GM20000 (cell line): ENCODE measurements at regions not wholly inside any gene's neighbourhood (a gene's known extent, or its start where the extent isn't known, plus 50 kb on each side); places are given as distances from the start of the nearest gene placed in this dataset.

Source experiments
- DNase-seq: peaks from one replicate; pipeline ENCODE4 v3.0.0; 2012; ENCODE audit warnings: low spot score
- TF ChIP-seq, protein P1 (sequence below): IDR thresholded peaks from 2 replicates; pipeline ENCODE4 v1.5.1; 2012; ENCODE audit warnings: mild to moderate bottlenecking, control low read depth; ENCODE audit errors: extremely low read depth, missing control alignments

DNA sequence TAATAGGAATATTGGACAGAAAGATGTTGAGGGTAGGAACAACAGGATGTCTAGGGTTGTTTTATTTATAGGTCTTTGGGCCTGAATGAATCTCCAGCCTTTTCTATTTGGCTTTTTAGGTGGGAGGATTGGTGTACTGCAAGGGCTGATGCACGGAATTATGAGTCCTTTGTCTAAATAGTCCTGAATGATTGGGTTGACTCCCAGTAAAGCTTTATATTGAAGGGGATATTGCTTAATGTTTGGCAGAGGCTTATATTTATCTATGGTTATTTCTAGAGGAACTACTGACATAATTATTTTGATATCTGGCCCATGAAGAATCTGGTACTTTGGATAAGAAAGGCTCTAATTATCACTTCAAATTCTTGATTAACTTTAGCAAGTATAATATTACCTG is 253.6 kb upstream of the AVPR1A start:
- DNase-seq: no peak
- TF ChIP-seq, protein P1, sequence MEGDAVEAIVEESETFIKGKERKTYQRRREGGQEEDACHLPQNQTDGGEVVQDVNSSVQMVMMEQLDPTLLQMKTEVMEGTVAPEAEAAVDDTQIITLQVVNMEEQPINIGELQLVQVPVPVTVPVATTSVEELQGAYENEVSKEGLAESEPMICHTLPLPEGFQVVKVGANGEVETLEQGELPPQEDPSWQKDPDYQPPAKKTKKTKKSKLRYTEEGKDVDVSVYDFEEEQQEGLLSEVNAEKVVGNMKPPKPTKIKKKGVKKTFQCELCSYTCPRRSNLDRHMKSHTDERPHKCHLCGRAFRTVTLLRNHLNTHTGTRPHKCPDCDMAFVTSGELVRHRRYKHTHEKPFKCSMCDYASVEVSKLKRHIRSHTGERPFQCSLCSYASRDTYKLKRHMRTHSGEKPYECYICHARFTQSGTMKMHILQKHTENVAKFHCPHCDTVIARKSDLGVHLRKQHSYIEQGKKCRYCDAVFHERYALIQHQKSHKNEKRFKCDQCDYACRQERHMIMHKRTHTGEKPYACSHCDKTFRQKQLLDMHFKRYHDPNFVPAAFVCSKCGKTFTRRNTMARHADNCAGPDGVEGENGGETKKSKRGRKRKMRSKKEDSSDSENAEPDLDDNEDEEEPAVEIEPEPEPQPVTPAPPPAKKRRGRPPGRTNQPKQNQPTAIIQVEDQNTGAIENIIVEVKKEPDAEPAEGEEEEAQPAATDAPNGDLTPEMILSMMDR: no peak

DNA sequence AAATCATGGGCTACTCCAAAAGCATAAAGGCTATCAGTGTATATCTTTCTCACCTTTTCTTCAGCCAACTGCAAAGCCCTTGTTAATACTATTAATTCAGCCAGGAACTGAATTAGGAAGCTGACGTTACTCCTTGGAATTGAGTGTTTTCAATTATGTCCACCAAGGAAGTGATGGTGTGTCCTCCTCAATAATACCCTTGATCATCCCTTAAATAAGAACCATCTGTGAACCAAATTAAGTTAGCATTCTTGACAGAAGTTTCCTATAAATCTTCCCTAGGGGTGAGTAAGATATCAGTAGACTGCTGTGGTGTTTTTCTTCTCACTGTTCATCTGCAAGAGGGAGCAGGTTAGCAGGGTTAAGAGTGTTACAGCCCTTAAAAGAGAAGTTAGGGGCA is 252.3 kb upstream of the AVPR1A start:
- no peak for DNase-seq
- TF ChIP-seq, protein P1: no peak

DNA sequence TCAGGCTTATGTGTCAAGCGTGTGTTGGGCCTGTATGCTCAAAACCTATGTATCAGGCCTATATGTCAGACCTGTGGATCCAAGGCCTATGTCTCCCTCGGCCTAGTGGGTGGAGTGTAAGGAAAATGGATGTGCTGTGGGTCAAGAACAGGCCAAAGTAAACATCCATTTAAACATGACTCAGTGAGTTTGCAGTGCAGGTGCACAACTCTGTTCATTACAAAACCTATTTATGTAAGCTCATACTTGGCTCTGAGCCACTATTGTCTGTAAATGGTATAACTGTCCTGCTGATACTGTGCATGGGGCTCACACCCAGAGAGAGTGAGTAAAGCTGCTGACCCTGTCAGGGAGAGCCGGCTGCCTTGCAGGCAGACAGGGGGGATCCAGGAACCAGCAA is 249.7 kb upstream of the AVPR1A start:
- TF ChIP-seq, protein P1: no peak
- no peak for DNase-seq

DNA sequence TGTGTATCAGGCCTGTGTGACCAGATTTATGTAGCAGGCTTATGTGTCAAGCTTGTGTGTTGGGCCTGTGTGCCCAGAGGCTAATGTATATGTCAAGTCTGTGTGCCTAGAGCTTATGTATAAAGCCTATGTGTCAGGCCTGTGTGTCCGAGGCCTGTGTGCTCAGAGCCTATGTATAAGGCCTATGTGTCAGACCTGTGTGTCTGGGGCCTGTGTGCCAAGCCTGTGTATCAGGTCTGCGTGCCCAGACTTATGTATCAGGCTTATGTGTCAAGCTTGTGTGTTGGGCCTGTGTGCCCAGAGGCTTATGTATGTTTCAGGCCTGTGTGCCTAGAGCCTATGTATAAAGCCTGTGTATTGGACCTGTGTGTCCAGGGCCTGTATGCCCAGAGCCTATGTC is 249.3 kb upstream of the AVPR1A start:
- DNase-seq: no peak
- TF ChIP-seq, protein P1: no peak

DNA sequence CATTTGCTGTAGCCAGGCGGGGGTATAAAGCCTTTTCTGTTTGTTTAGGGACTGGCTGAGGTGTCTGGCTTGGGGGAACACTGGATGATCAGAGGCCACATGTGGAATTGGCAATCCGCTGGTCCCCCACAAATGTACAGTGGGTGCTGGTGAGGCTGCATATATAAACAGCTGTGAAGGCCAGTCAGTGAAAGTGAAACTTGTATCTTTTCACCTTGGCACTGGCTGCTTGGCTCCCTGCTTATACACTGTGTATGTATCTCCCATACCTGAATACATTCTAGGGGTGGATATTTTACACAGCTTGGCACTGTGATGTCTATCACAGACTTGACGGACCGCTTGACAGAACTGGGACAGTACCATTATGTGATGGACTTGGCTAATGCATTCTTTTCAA is 246.8 kb upstream of the AVPR1A start:
- TF ChIP-seq, protein P1: no peak
- DNase-seq: no peak

DNA sequence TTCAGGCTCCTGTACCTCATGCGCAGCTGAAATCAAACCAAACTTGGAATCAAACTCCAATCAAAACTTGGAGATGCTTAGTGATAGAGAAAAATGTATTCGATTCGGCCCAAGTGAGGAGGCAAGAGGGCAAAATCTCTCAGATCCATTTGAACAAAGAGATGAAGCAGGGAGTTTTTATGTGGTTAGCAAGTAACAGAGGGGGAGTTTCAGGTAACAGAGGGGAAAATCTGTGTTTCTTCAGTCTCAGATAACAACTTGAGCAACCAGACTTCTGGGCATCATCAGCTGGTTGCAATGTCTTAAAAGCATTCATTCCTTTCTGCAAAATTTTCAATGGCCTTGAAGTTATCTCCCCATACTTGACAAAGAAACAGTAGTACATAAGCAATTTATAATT is 245.1 kb upstream of the AVPR1A start:
- peak; percentile 4 for DNase-seq
- TF ChIP-seq, protein P1: no peak

DNA sequence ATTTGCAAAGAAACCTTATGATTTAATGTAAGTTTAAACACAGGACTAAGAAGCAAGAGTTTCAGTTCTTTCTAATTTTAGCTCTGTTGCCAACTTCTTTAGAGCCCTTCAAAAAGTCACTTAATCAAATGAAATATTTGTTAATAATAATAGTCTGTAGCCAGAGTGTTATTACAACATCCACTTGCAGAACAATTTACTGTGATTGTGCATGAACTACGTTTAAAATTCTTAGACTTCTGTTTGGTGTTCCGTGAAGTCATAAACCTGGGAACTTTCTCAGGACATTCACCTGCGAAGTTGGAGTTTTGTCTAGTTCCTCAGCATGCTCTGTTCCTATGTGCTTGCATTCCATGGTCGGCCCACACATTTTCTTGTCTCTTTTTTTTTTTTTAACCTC is 244.0 kb upstream of the AVPR1A start:
- DNase-seq: no peak
- TF ChIP-seq, protein P1: no peak
